ENCODE measurements at regions not wholly inside any gene's neighbourhood (a gene's known extent, or its start where the extent isn't known, plus 50 kb on each side); places are given as distances from the start of the nearest gene placed in this dataset.

DNA sequence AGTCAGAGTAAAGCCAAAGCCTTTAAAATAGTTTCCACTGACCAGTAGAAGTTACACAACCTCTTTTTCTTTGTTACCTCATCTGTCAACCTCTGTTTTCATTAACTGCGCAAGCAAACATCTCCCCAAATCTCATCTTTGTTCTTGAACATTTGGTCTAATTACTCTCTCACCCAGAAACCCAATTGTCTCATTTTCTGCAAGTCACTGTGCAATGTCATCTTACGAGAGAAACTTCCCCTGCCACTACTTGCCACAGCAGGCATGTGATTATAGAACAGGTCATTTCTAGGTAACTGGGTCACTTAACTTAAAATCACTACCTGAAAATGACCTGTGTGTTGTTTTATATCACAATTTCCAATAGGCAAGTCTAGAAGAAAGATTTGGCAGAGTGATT is 159.4 kb downstream of the SI start:
- TF ChIP-seq POLR2A (IDR thresholded peaks at IDR 0.05) (no peak), CTCF (IDR thresholded peaks at IDR 0.05) (no peak)
